ENCODE measurements at regions not wholly inside any gene's neighbourhood (a gene's known extent, or its start where the extent isn't known, plus 50 kb on each side); places are given as distances from the start of the nearest gene placed in this dataset.

DNA sequence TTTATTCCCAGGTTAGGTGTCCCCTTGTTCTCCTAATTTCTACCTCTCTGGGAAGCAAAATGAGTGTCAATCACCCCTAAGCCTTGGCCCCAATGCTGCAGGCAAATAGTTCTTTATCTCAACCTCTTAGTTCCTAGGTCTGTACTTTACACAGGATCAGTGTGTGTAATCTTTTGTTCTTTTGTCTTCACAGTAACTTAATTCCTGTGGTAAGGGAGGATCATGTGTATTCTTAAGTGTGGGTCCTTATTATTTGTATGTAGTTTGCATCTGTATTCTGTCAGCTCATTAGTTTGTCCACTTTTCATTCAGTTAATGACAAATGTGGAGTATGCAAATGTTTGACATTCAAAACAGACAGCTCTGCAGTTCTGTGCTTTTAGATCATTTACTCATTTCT lies 166.7 kb downstream of the FAT3 start:
- in situ Hi-C loops (cut with HindIII; ENCODE audit: low sequenced_read_pairs) = no loop called here
- TF ChIP-seq, protein P1, sequence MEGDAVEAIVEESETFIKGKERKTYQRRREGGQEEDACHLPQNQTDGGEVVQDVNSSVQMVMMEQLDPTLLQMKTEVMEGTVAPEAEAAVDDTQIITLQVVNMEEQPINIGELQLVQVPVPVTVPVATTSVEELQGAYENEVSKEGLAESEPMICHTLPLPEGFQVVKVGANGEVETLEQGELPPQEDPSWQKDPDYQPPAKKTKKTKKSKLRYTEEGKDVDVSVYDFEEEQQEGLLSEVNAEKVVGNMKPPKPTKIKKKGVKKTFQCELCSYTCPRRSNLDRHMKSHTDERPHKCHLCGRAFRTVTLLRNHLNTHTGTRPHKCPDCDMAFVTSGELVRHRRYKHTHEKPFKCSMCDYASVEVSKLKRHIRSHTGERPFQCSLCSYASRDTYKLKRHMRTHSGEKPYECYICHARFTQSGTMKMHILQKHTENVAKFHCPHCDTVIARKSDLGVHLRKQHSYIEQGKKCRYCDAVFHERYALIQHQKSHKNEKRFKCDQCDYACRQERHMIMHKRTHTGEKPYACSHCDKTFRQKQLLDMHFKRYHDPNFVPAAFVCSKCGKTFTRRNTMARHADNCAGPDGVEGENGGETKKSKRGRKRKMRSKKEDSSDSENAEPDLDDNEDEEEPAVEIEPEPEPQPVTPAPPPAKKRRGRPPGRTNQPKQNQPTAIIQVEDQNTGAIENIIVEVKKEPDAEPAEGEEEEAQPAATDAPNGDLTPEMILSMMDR (IDR thresholded peaks at IDR 0.05; ENCODE audit: low read depth, low read length, missing control alignments) = no peak
- DNase-seq (ENCODE audit: low read depth) = no peak
- no peak overlapping the region for H3K4me3 ChIP-seq (ENCODE audit: low read depth, low read length)

DNA sequence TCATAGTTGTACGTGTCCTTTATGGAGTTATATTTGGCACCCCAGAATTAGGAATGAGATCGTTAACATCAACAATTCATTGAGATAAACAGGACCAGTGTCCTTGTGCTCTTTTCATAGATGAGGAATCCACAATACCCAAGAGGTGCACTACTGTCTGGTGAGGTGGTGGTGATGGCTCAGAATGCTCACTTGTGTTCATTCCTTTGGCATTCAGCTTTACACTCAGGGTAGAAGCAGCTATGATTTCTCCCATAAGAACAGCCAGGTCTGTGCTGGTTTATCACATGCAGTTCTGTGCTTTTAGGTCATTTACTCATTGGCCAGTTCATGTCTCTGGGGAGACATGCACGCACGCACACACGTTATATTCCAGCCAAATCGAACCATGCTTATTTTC lies 167.2 kb downstream of the FAT3 start:
- TF ChIP-seq, protein P1 (IDR thresholded peaks at IDR 0.05; ENCODE audit: low read depth, low read length, missing control alignments) = no peak
- H3K4me3 ChIP-seq (ENCODE audit: low read depth, low read length) = no peak overlapping the region
- no peak for DNase-seq (ENCODE audit: low read depth)
- in situ Hi-C loops (cut with HindIII; ENCODE audit: low sequenced_read_pairs) = no loop called here

DNA sequence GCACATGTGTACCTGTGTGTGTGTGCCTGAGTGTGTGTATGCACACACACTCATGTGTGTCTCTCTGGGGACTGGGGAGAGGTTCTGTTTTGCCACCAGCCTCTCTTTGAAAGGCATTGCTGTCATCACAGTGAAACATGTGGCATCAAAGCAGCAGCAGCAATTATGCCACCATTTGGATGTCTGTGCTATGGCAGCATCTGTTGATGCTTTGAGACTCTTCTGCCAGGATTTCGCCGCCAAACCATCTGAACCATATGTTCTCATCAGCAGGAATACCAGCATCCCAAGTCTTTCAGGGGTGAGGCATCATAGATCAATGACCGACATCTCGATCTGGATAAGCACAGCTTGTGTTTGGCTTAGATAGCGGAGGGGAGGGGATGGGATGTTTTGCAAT lies 168.6 kb downstream of the FAT3 start:
- in situ Hi-C loops (cut with HindIII; ENCODE audit: low sequenced_read_pairs) = no loop called here
- no peak overlapping the region for H3K4me3 ChIP-seq (ENCODE audit: low read depth, low read length)
- TF ChIP-seq, protein P1 (IDR thresholded peaks at IDR 0.05; ENCODE audit: low read depth, low read length, missing control alignments) = no peak
- no peak for DNase-seq (ENCODE audit: low read depth)

DNA sequence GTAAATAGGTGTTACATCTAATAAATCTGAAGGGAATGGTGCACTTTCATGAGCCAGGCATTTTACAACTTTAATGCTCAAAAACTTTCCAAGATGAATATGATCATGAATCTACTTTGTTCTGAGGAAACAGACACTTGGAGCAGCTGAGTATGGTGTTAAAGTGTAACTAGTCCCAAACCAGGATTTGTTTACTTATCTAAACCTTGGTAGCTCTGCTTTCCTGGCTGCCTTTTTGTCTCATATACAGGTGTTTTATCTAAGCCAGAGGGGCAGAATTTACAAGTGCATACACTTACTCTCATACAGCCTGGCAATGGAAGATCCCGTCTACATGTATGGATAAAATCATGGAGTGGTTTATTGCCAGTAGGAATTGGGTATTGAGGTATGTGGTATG lies 171.5 kb downstream of the FAT3 start:
- no peak for DNase-seq (ENCODE audit: low read depth)
- in situ Hi-C loops (cut with HindIII; ENCODE audit: low sequenced_read_pairs) = no loop called here
- no peak overlapping the region for H3K4me3 ChIP-seq (ENCODE audit: low read depth, low read length)
- TF ChIP-seq, protein P1 (IDR thresholded peaks at IDR 0.05; ENCODE audit: low read depth, low read length, missing control alignments) = no peak

DNA sequence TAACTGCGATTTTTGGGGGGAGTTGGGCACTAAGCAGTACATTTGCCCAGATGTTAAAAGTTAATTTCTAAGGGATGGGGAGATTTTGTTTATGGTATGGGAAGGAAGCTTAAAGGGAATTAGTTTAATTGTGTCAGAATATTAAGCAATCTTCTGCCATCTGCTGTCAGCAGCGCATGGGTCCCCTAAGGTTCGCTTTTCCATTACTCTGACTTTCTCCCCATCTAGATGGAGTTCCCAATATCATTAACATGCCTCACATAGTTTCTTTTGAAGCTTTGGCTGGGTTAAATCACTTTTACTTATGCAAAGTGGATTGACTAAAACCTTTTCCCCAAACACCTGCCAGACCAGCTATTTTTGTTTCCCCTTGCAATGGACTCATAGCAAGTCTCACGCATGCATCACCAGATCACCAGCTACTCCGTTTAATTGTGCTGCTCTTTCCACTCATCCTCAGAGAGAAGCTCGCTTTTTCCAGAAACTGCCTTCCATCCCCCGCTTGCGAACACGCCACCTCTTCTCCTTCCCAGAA lies 172.7 kb downstream of the FAT3 start:
- in situ Hi-C loops (cut with HindIII; ENCODE audit: low sequenced_read_pairs) = no loop called here
- DNase-seq (ENCODE audit: low read depth) = no peak
- H3K4me3 ChIP-seq (ENCODE audit: low read depth, low read length) = no peak overlapping the region
- TF ChIP-seq, protein P1 (IDR thresholded peaks at IDR 0.05; ENCODE audit: low read depth, low read length, missing control alignments) = no peak

DNA sequence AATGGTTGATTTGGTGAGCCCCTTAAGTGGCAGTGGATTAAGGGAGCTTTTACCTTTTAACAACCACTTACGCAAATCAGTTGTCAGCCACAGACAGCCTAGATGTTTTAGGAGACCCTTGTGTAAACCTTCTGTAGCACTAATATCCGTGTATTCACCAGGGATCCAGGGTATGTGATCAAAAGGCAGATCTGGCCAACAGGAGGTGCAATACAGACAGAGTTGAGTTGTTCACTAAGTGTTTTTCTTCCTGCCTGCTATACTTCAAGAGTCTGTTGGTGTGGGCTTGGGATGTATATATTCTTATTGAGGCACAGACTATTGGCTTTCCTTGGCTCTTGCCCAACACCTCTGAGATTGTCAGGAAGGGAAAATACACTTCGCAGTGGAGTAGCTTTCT lies 175.1 kb downstream of the FAT3 start:
- H3K4me3 ChIP-seq (ENCODE audit: low read depth, low read length) = no peak overlapping the region
- in situ Hi-C loops (cut with HindIII; ENCODE audit: low sequenced_read_pairs) = no loop called here
- TF ChIP-seq, protein P1 (IDR thresholded peaks at IDR 0.05; ENCODE audit: low read depth, low read length, missing control alignments) = no peak
- DNase-seq (ENCODE audit: low read depth) = no peak

DNA sequence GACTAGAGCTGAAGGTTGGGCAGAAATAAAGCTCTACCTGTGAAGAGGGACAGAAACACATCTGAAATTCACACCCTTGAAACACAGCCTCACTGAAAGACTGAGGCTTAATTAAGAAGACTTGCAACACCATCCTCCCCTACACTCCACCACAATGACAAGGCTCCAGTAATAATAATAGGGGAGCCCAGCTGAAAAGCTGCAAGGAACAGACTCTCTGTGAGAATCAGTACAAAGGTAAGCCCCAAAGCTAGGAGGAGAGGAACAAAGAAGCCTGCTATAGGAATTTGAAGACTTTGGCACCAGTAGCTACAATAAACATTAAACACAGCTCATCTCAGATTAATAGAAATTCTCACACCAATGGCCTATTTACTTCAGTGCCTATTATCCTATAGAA lies 176.9 kb downstream of the FAT3 start:
- no peak overlapping the region for H3K4me3 ChIP-seq (ENCODE audit: low read depth, low read length)
- TF ChIP-seq, protein P1 (IDR thresholded peaks at IDR 0.05; ENCODE audit: low read depth, low read length, missing control alignments) = no peak
- in situ Hi-C loops (cut with HindIII; ENCODE audit: low sequenced_read_pairs) = no loop called here
- DNase-seq (ENCODE audit: low read depth) = no peak
